LNCAP (cell line): ENCODE measurements at regions not wholly inside any gene's neighbourhood (a gene's known extent, or its start where the extent isn't known, plus 50 kb on each side); places are given as distances from the start of the nearest gene placed in this dataset.

Experiments used
- CTCF ChIP-seq: fragments of 450-650 bp; IDR thresholded peaks from 2 replicates; pipeline ENCODE4 v1.5.1; 2017; ENCODE audit warnings: mild to moderate bottlenecking

GRCh38 chr1:73911849-73912248 lies 286.1 kb downstream of the LRRIQ3 start:
- TF ChIP-seq CTCF = no peak

GRCh38 chr1:73910466-73910865 lies 287.5 kb downstream of the LRRIQ3 start:
- TF ChIP-seq CTCF = no peak

GRCh38 chr1:73910062-73910461 lies 287.9 kb downstream of the LRRIQ3 start:
- TF ChIP-seq CTCF = no peak

- TF ChIP-seq CTCF = no peak
Observed at GRCh38 chr1:73909043-73909562, 288.9 kb downstream of the LRRIQ3 start.

- TF ChIP-seq CTCF = no peak
Observed at GRCh38 chr1:73907051-73907450, 290.9 kb downstream of the LRRIQ3 start.

GRCh38 chr1:73903092-73903491 lies 294.9 kb downstream of the LRRIQ3 start:
- TF ChIP-seq CTCF = no peak

- TF ChIP-seq CTCF = no peak
Observed at GRCh38 chr1:73901738-73902137, 296.2 kb downstream of the LRRIQ3 start.

GRCh38 chr1:73899311-73899710 lies 298.7 kb downstream of the LRRIQ3 start:
- no peak for TF ChIP-seq CTCF
